ACHN (cell line): ENCODE measurements at regions not wholly inside any gene's neighbourhood (a gene's known extent, or its start where the extent isn't known, plus 50 kb on each side); places are given as distances from the start of the nearest gene placed in this dataset.

Source experiments
- DNase-seq: peaks from one replicate; pipeline ENCODE4 v3.0.0-alpha.2; 2015
- in situ Hi-C: cut with HindIII; loops from 2 replicates; pipeline ENCODE4 v1.10.0; 2017; ENCODE audit warnings: low sequenced_read_pairs, low pct_ligation_motif_present, low pct_unique_long_range_greater_than_20kb

DNA sequence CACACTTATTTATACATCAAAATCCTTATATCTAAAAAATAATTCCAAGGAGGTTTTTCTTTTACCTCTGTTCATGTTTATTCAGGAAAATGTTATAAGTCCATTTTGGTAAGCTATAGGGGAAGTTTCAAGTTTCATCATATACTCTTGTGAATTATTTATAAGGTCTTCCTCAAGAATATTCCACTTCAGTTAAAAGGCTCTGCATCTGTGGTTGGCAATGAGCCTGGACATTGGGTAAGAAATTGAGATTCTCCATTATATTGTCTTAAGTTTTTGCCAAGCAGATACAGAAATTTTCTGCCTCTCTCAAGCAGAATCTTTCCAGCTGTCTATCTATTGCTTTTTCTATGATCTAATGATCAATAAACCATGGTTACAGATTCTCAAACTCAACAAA is 641.9 kb downstream of the NLGN4X start:
- no peak for DNase-seq
- in situ Hi-C loops: no loop called here

GRCh38 chrX:5575407-5575806 is 653.3 kb downstream of the NLGN4X start:
- no peak for DNase-seq
- in situ Hi-C loops: no loop called here

GRCh38 chrX:5568934-5569333 is 659.7 kb downstream of the NLGN4X start:
- DNase-seq: no peak
- in situ Hi-C loops: no loop called here

GRCh38 chrX:5559386-5559785 is 669.3 kb downstream of the NLGN4X start:
- in situ Hi-C loops: no loop called here
- DNase-seq: no peak

DNA sequence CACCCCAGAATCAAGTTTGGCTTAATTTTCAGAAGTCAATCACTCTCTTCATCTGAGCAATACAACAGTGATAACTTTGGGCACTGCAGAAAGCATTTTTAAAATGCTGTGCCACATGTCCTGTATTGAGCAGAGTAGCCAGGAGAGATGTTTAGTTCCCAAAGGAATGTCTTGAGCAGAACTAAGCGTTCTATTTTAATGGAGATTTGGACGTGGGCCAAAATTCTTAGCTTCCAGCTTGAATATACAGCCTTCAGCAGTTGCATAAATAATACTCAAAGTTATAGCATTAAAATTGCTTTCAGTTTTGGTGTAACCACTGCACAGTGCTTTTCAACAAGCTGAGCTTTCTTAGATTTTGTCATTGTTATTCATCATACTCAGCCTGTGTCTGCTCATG is 679.2 kb downstream of the NLGN4X start:
- DNase-seq: no peak
- in situ Hi-C loops: no loop called here

GRCh38 chrX:5537098-5537497 is 691.6 kb downstream of the NLGN4X start:
- DNase-seq: no peak
- in situ Hi-C loops: no loop called here

DNA sequence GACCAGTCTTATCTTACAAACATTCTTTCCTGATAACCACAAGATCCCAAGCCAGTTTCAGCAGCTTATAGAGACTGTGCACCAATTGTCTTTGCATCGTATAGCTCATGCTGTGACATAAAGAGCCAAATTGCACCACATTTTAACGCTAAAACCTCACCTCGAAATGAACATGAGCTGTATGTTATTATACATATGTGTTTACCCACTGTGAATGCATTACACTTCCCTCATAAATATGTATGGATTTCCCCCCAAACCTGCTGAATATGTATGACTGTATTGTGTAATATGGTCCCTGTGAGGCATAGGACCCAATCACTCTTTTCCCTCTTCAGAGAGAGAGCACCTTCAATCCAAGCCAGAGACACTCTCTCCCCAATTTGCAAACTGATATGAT is 692.4 kb downstream of the NLGN4X start:
- no peak for DNase-seq
- in situ Hi-C loops: no loop called here

GRCh38 chrX:5528057-5528456 is 700.6 kb downstream of the NLGN4X start:
- DNase-seq: no peak
- in situ Hi-C loops: no loop called here

DNA sequence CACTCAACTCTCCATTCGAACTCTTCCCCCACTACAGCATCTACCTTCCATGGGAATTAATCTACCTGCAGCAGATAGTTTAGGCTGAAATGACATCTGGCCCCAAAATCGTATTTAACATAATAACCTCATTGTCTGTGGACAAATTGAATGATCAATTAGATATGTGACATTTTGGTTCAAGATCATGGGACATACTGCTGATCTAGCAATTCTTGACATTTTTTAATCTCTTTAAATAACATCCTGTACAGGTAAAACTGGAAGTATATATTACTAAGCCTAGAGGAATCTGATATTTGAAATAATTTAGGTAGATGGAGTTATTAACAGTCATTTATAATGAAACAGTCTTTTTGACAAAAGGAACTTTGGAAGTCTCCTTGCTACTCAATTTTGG is 702.5 kb downstream of the NLGN4X start:
- DNase-seq: no peak

DNA sequence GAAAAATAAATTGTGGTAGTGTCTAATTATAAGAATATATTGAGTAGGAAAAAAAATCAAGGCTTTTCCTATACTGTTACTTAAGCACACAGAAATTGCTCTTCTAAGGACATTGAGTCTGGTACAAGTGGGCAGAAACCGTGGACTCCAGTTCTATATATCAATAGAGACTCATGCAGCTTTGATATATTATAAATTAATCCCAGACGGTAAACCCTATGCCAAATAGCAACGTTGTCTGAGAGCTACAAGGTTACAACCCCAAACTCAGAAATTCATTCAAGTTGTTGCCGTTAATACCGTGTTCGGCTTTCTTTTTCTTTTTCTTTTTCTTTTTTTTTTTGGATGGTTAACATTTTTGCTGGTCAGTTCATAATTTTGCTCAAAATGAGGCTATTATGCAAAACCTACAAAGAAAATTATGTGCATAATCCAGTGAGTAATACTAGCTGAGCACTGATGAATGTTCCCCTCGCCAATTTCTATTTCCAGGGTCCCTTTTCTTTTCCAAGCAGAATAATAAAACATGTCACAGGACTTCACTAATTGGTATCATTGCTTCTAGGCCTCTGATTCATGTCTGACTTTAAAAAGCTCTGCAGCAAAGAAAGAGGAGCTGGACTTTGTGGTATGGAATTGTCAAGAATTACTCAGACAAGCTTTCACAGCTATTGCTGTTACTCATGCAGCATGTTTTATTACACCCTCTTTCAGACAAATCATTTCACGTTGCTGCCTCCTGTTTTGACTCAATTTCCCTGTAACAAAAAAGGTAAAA is 737.7 kb downstream of the NLGN4X start:
- DNase-seq: no peak
- in situ Hi-C loops: no loop called here

More for the DNA sequence above, 702.5 kb downstream of the NLGN4X start:
- in situ Hi-C loops: no loop called here

DNA sequence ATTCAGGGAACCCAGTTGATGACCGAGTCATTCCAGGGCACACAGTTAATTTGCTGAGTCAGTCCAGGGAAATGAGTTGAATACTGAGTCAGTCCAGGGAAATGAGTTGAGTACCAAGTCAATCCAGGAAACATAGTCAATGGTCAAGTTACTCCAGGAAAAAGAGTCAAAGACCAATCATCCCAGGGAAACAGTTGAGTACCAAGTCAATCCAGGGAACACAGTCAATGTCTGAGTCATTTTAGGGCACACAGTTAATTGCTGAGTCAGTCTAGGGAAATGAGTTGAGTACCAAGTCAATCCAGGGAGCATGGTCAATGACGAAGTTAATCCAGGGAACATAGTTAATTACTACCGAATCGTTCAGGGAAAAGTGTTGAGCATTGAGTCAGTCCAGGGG is 754.4 kb downstream of the NLGN4X start:
- DNase-seq: no peak
- in situ Hi-C loops: no loop called here

- in situ Hi-C loops: no loop called here
These were observed 770.3 kb downstream of the NLGN4X start for GRCh38 chrX:5458300-5458842.

GRCh38 chrX:5449323-5449722 is 779.3 kb downstream of the NLGN4X start:
- in situ Hi-C loops: no loop called here
- DNase-seq: no peak

More at GRCh38 chrX:5458300-5458842, 770.3 kb downstream of the NLGN4X start:
- DNase-seq: peak; percentile 0

GRCh38 chrX:5431823-5432222 is 796.8 kb downstream of the NLGN4X start:
- DNase-seq: no peak
- in situ Hi-C loops: no loop called here

- DNase-seq: no peak
- in situ Hi-C loops: no loop called here
These were observed 803.5 kb downstream of the NLGN4X start for GRCh38 chrX:5425119-5425518.

- in situ Hi-C loops: no loop called here
- DNase-seq: no peak
These were observed 811.3 kb downstream of the NLGN4X start for GRCh38 chrX:5417381-5417780.

- in situ Hi-C loops: no loop called here
- DNase-seq: no peak
These were observed 812.9 kb downstream of the NLGN4X start for GRCh38 chrX:5415738-5416137.

GRCh38 chrX:5409106-5409505 is 819.6 kb downstream of the NLGN4X start:
- DNase-seq: no peak
- in situ Hi-C loops: no loop called here

- in situ Hi-C loops: no loop called here
- no peak for DNase-seq
These were observed 826.2 kb downstream of the NLGN4X start for GRCh38 chrX:5402461-5402860.

DNA sequence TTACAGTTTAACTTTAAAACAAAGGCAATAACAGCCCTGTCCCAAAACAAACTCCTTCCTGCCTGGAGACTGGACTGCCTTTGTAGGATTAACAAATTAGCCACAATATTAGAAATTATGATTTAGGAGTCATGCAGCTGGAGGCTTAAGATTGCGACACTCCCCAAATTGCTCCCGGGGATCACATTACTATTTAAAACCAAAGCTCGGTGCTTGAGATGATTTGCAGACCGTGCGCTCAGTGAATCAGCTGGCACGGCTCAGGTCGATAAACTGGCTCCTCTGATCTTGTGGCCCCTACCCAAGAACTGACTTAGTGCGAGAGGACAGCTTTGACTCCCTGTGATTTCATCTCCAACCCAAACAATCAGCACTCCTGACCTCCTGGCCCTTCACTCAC is 829.3 kb downstream of the NLGN4X start:
- in situ Hi-C loops: no loop called here
- no peak for DNase-seq
